Epithelial cell of proximal tubule (primary cell): ENCODE measurements at regions not wholly inside any gene's neighbourhood (a gene's known extent, or its start where the extent isn't known, plus 50 kb on each side); places are given as distances from the start of the nearest gene placed in this dataset.

ENCODE experiments used
- DNase-seq: peaks from one replicate; pipeline ENCODE4 v3.0.0-alpha.2; 2011; ENCODE audit warnings: low read depth
- H3K4me3 ChIP-seq: 2 replicates; pipeline ENCODE4 v1.5.1; 2011; ENCODE audit warnings: low read depth, mild to moderate bottlenecking, low read length
- TF ChIP-seq, protein P1 (sequence below): conservative IDR thresholded peaks from 2 replicates; pipeline ENCODE4 v1.5.1; 2012; ENCODE audit warnings: low read depth, mild to moderate bottlenecking, low read length

DNA sequence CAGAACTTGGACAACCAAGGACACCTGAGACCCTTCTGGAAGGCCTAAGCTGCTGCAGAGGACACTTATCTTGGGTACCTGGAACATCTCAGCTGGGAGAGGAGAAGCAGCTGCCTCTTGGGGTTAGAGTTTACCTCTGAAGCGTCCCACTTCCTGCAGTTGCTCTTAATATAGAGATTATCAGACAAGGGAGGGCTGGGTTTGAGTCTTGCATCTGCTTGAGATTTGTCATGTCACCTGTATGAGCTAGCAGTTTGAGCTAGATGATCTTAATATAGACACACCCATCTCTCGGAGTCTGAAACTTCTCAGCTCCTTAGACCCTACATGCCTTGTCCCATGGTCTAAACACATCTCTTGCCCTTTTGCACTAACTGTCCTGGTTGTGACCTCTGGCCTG lies 93.1 kb upstream of the CCL1 start:
- DNase-seq = no peak
- H3K4me3 ChIP-seq = no peak overlapping the region
- TF ChIP-seq, protein P1, sequence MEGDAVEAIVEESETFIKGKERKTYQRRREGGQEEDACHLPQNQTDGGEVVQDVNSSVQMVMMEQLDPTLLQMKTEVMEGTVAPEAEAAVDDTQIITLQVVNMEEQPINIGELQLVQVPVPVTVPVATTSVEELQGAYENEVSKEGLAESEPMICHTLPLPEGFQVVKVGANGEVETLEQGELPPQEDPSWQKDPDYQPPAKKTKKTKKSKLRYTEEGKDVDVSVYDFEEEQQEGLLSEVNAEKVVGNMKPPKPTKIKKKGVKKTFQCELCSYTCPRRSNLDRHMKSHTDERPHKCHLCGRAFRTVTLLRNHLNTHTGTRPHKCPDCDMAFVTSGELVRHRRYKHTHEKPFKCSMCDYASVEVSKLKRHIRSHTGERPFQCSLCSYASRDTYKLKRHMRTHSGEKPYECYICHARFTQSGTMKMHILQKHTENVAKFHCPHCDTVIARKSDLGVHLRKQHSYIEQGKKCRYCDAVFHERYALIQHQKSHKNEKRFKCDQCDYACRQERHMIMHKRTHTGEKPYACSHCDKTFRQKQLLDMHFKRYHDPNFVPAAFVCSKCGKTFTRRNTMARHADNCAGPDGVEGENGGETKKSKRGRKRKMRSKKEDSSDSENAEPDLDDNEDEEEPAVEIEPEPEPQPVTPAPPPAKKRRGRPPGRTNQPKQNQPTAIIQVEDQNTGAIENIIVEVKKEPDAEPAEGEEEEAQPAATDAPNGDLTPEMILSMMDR = no peak

DNA sequence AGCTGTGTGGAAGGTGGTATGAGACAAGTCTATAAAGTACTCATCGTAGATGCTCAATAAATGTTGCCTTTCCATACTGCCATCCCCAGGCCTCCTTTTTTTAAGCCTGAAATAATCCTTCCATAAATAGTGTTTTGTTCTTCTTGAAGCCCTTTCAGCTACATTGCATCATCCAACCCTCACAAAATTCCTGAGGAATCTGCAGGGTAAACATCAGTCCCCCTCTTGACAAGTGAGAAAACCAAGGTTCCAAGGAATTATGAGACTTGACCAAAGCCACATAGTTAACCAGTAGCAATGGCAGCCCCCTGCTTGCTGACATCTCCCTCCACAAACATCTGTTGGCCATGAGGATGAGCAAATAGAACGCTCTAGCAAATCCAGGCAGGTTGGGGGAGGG lies 89.7 kb upstream of the CCL1 start:
- TF ChIP-seq, protein P1 = no peak
- no peak for DNase-seq
- no peak overlapping the region for H3K4me3 ChIP-seq

DNA sequence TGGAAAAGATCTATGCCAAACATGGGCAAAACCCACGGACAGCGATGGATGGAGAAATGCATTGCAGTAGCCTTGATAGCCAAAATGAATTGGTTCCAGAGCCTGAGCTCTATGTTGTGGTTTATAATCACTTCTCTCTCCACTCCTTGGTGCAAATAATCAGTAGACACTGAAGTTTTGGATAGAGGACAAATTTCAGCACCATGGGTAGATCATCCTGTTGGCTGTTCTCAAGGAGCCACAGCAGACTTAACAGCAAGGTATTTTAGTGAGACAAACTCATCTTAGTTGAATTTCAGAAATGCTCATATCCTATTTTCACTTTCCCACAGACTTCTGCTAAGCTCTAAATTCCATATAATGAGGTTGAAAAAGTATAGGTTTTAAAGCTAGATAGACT lies 88.3 kb upstream of the CCL1 start:
- TF ChIP-seq, protein P1 = no peak
- no peak overlapping the region for H3K4me3 ChIP-seq
- DNase-seq = no peak

DNA sequence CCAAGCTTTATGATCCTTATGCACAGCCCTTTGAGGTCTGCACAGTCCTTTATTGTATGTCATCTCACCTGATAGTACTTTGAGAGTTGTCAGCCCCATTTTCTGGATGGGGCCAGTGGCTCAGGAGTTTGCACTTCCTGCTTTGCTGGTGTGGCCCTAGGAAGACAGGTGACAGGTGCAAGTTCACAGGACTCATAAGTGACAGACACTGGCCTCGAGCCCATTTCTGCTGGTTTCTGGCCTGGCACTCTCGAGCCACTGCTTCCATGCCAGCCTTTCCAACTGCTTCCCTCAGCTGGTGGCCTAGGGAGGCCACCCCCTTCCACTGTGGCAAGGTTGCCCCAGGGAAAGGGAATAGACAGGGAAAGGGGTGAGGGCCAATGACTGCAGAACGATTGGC lies 84.4 kb upstream of the CCL1 start:
- no peak overlapping the region for H3K4me3 ChIP-seq
- TF ChIP-seq, protein P1 = no peak
- DNase-seq = no peak

DNA sequence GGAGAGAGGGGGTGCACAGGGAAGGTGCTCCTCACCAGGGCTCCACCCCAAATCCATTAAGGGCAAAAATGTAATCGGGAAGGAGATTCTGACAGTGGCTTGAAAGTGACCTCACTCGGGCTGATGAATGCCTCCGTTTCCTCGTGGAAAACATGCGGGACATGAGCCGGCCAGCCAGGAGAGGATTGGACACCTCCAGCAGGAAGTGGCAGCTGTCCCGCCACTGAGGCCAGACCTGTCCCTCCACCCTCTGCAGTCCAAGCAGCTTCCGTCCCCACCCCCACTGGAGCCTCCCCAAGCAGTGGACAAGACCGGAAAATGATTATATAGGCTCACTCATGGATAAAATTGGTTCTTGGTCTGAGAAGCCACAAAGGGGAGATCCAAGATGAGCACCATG lies 82.1 kb upstream of the CCL1 start:
- no peak overlapping the region for H3K4me3 ChIP-seq
- DNase-seq = no peak
- TF ChIP-seq, protein P1 = no peak

DNA sequence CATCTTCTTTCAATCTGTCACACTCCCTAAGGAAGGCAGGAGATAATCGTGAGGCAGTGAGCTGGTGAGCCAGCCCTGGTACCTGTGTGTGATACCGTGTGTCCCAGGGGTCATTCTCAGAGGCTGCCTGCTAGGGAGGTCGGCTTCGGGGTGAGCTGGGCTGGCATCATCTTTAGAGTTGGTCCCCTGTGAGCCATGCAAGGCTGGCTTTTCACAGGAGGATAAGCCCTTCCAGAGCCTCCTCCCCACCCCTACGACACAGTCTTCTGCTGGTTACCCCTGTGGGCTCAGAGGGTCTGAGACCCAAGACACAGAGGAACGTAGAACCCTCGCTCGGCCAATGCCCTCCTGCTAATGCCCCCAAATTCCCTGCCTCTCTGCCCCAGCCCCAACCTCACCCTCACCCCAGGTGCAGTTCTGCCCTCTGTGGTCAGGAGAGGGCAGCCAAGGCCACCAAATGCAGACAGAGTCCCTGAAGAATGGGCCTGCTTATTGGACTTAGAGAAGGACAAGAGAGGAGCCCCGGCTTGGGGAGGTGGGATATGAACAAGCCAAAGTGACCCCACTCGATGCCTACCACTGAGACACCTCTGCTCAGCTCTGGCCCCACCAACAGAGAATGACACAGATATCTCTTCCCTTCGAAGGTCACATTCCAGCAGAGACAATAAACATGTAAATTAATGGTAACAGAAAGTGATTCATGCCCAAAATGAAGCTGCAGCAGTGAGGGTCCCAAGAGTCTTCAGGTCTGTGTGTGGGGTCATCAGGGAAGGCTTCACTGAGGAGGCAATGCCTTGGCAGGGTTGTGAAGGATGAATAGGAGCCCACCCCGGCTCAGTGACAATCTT lies 80.8 kb upstream of the CCL1 start:
- TF ChIP-seq, protein P1 = peak; percentile 66
- no peak overlapping the region for H3K4me3 ChIP-seq
- no peak for DNase-seq
